LHCN-M2 (cell line): ENCODE measurements at regions not wholly inside any gene's neighbourhood (a gene's known extent, or its start where the extent isn't known, plus 50 kb on each side); places are given as distances from the start of the nearest gene placed in this dataset.

ENCODE experiments used
- DNase-seq: peaks from one replicate; pipeline ENCODE4 v3.0.0-alpha.2; 2012; ENCODE audit warnings: low read depth

GRCh38 chr4:157795495-157795894 lies 377.3 kb downstream of the GASK1B start:
- DNase-seq = no peak

GRCh38 chr4:157792716-157793115 lies 380.1 kb downstream of the GASK1B start:
- DNase-seq = no peak

GRCh38 chr4:157791236-157791635 lies 381.6 kb downstream of the GASK1B start:
- DNase-seq = no peak

- DNase-seq = no peak
Observed at GRCh38 chr4:157787618-157788017, 385.2 kb downstream of the GASK1B start.

- DNase-seq = no peak
Observed at GRCh38 chr4:157781361-157781760, 391.5 kb downstream of the GASK1B start.

- no peak for DNase-seq
Observed at GRCh38 chr4:157779081-157779480, 393.7 kb downstream of the GASK1B start.

GRCh38 chr4:157776930-157777528 lies 395.8 kb downstream of the GASK1B start:
- no peak for DNase-seq

- DNase-seq = no peak
Observed at GRCh38 chr4:157775971-157776370, 396.9 kb downstream of the GASK1B start.

GRCh38 chr4:157772907-157773306 lies 399.9 kb downstream of the GASK1B start:
- no peak for DNase-seq

GRCh38 chr4:157768419-157768818 lies 404.4 kb downstream of the GASK1B start:
- DNase-seq = no peak

- no peak for DNase-seq
Observed at GRCh38 chr4:157763490-157763889, 409.3 kb downstream of the GASK1B start.

GRCh38 chr4:157754410-157754809 lies 418.4 kb downstream of the GASK1B start:
- no peak for DNase-seq

GRCh38 chr4:157751631-157752030 lies 421.2 kb downstream of the GASK1B start:
- no peak for DNase-seq

- peak; percentile 17 for DNase-seq
Observed at GRCh38 chr4:157741642-157742041, 431.2 kb downstream of the GASK1B start.

GRCh38 chr4:157739242-157739641 lies 433.6 kb downstream of the GASK1B start:
- DNase-seq = peak; percentile 39

GRCh38 chr4:157728215-157728614 lies 444.6 kb downstream of the GASK1B start:
- no peak for DNase-seq

GRCh38 chr4:157727163-157727562 lies 445.7 kb downstream of the GASK1B start:
- no peak for DNase-seq

- DNase-seq = no peak
Observed at GRCh38 chr4:157722146-157722545, 450.7 kb downstream of the GASK1B start.

- DNase-seq = no peak
Observed at GRCh38 chr4:157713342-157713741, 459.5 kb downstream of the GASK1B start.

- DNase-seq = no peak
Observed at GRCh38 chr4:157706155-157706554, 466.7 kb downstream of the GASK1B start.

- DNase-seq = no peak
Observed at GRCh38 chr4:157702831-157703230, 470.0 kb downstream of the GASK1B start.

GRCh38 chr4:157701695-157701994 lies 471.2 kb downstream of the GASK1B start:
- no peak for DNase-seq

- DNase-seq = no peak
Observed at GRCh38 chr4:157700898-157701694, 471.7 kb downstream of the GASK1B start.

GRCh38 chr4:157689476-157689875 lies 468.9 kb downstream of the GRIA2 start:
- DNase-seq = no peak
